H9 (cell line): ENCODE measurements at regions not wholly inside any gene's neighbourhood (a gene's known extent, or its start where the extent isn't known, plus 50 kb on each side); places are given as distances from the start of the nearest gene placed in this dataset.

ENCODE experiments used
- DNase-seq: peaks from one replicate; pipeline ENCODE4 v3.0.0-alpha.2; 2017
- H2AFZ ChIP-seq: one replicate; pipeline ENCODE4 v1.6.1; 2013; ENCODE audit warnings: mild to moderate bottlenecking, low read length, control low read depth, moderate library complexity
- H2AK5ac ChIP-seq: 2 replicates; pipeline ENCODE4 v1.6.1; 2013; ENCODE audit warnings: low read length, control low read depth, mixed read lengths; ENCODE audit not compliant: insufficient read length
- H2BK120ac ChIP-seq: one replicate; pipeline ENCODE4 v1.6.1; 2013; ENCODE audit warnings: low read depth, mild to moderate bottlenecking, low read length, control low read depth, inconsistent platforms; ENCODE audit not compliant: poor library complexity, severe bottlenecking
- H2BK12ac ChIP-seq: 2 replicates; pipeline ENCODE4 v1.6.1; 2013; ENCODE audit warnings: low read length, control low read depth, mixed read lengths, low read depth; ENCODE audit not compliant: insufficient read length
- H2BK15ac ChIP-seq: 2 replicates; pipeline ENCODE4 v1.6.1; 2013; ENCODE audit warnings: low read depth, low read length, control low read depth
- H2BK20ac ChIP-seq: one replicate; pipeline ENCODE4 v1.6.1; 2013; ENCODE audit warnings: low read depth, mild to moderate bottlenecking, low read length, control low read depth, inconsistent platforms; ENCODE audit not compliant: poor library complexity, severe bottlenecking
- H2BK5ac ChIP-seq: 2 replicates; pipeline ENCODE4 v1.6.1; 2013; ENCODE audit warnings: low read length, control low read depth, mixed read lengths; ENCODE audit not compliant: insufficient read length
- H3K14ac ChIP-seq: 2 replicates; pipeline ENCODE4 v1.6.1; 2013; ENCODE audit warnings: low read length, control low read depth; ENCODE audit not compliant: insufficient read depth
- H3K18ac ChIP-seq: 2 replicates; pipeline ENCODE4 v1.6.1; 2013; ENCODE audit warnings: low read depth, mild to moderate bottlenecking, mixed read lengths, low read length, control low read depth; ENCODE audit not compliant: insufficient read length
- H3K23ac ChIP-seq: 2 replicates; pipeline ENCODE4 v1.6.1; 2013; ENCODE audit warnings: low read length, control low read depth, mixed read lengths, low read depth; ENCODE audit not compliant: insufficient read length
- H3K23me2 ChIP-seq: 2 replicates; pipeline ENCODE4 v1.6.1; 2013; ENCODE audit warnings: low read depth, mild to moderate bottlenecking, mixed read lengths, low read length, control low read depth; ENCODE audit not compliant: insufficient read length, poor library complexity, severe bottlenecking
- H3K27ac ChIP-seq: 2 replicates; pipeline ENCODE4 v1.5.1; 2013; ENCODE audit warnings: low read length, control low read depth, mixed read lengths, low read depth; ENCODE audit not compliant: insufficient read length
- H3K27me3 ChIP-seq: 2 replicates; pipeline ENCODE4 v1.6.1; 2013; ENCODE audit warnings: low read length, control low read depth, inconsistent platforms; ENCODE audit not compliant: insufficient read depth
- H3K4ac ChIP-seq: 2 replicates; pipeline ENCODE4 v1.6.1; 2013; ENCODE audit warnings: low read depth, mild to moderate bottlenecking, control low read depth, inconsistent platforms, low read length, moderate library complexity
- H3K4me1 ChIP-seq: 2 replicates; pipeline ENCODE4 v1.6.1; 2013; ENCODE audit warnings: low read length, control low read depth, inconsistent platforms; ENCODE audit not compliant: insufficient read depth
- H3K4me2 ChIP-seq: 2 replicates; pipeline ENCODE4 v1.6.1; 2013; ENCODE audit warnings: low read length, control low read depth, mixed read lengths; ENCODE audit not compliant: insufficient read length, insufficient read depth
- H3K56ac ChIP-seq: 2 replicates; pipeline ENCODE4 v1.6.1; 2013; ENCODE audit warnings: low read depth, mild to moderate bottlenecking, mixed read lengths, low read length, control low read depth; ENCODE audit not compliant: insufficient read length
- H3K79me1 ChIP-seq: 2 replicates; pipeline ENCODE4 v1.6.1; 2013; ENCODE audit warnings: low read depth, mild to moderate bottlenecking, moderate library complexity, low read length, control low read depth, inconsistent platforms; ENCODE audit not compliant: insufficient read depth, poor library complexity, severe bottlenecking
- H3K79me2 ChIP-seq: 2 replicates; pipeline ENCODE4 v1.6.1; 2013; ENCODE audit warnings: low read length, control low read depth, inconsistent platforms; ENCODE audit not compliant: insufficient read depth
- H3K9ac ChIP-seq: 2 replicates; pipeline ENCODE4 v1.6.1; 2013; ENCODE audit warnings: low read length, control low read depth, mixed read lengths; ENCODE audit not compliant: insufficient read length; ENCODE audit errors: extremely low read depth
- H3K9me3 ChIP-seq: one replicate; pipeline ENCODE4 v1.6.1; 2013; ENCODE audit warnings: low read depth, low read length, inconsistent platforms; ENCODE audit not compliant: control insufficient read depth
- H3T11ph ChIP-seq: one replicate; pipeline ENCODE4 v1.6.1; 2013; ENCODE audit warnings: mild to moderate bottlenecking, low read length, control low read depth, inconsistent platforms
- H4K20me1 ChIP-seq: one replicate; pipeline ENCODE4 v1.6.1; 2013; ENCODE audit not compliant: control insufficient read depth, insufficient read length, insufficient read depth
- H4K5ac ChIP-seq: 2 replicates; pipeline ENCODE4 v1.6.1; 2013; ENCODE audit warnings: low read depth, mild to moderate bottlenecking, mixed read lengths, low read length, control low read depth; ENCODE audit not compliant: insufficient read length
- H4K8ac ChIP-seq: replicated peaks from 2 replicates; pipeline ENCODE4 v1.6.1; 2013; ENCODE audit warnings: low read length, control low read depth, mixed read lengths, low read depth; ENCODE audit not compliant: insufficient read length
- H4K91ac ChIP-seq: 2 replicates; pipeline ENCODE4 v1.6.1; 2013; ENCODE audit warnings: low read depth, mild to moderate bottlenecking, moderate library complexity, mixed read lengths, low read length, control low read depth; ENCODE audit not compliant: insufficient read length
- H3K27ac Mint-ChIP-seq, 3 experiments: 2 replicates in 2 of 3; 3 replicates in 1 of 3; pipeline ENCODE4 v1.8.0; 2020 to 2021; ENCODE audit warnings: mixed read lengths in 3 of 3, mild to moderate bottlenecking in 1 of 3, moderate library complexity in 1 of 3
- H3K27me3 Mint-ChIP-seq: 2 replicates; pipeline ENCODE4 v1.8.0; 2021; ENCODE audit warnings: low read depth, mild to moderate bottlenecking, moderate library complexity, mixed read lengths
- H3K36me3 Mint-ChIP-seq, 3 experiments: 2 replicates in 2 of 3; 3 replicates in 1 of 3; pipeline ENCODE4 v1.8.0; 2020 to 2021; ENCODE audit warnings: low read depth in 3 of 3, mixed read lengths in 3 of 3; ENCODE audit not compliant: insufficient read depth in 1 of 3
- H3K4me1 Mint-ChIP-seq, 2 experiments: 2 replicates each; pipeline ENCODE4 v1.8.0; 2020; ENCODE audit warnings: mixed read lengths in 2 of 2
- H3K4me3 Mint-ChIP-seq, 2 experiments: 2 replicates in 1 of 2; 3 replicates in 1 of 2; pipeline ENCODE4 v1.8.0; 2020 to 2021; ENCODE audit warnings: mild to moderate bottlenecking in 2 of 2, mixed read lengths in 2 of 2, moderate library complexity in 1 of 2
- H3K9me3 Mint-ChIP-seq, 2 experiments: 2 replicates in 1 of 2; 3 replicates in 1 of 2; pipeline ENCODE4 v1.8.0; 2020; ENCODE audit warnings: mild to moderate bottlenecking in 2 of 2, mixed read lengths in 2 of 2, moderate library complexity in 1 of 2
- WGBS: extraction: QIAGEN DNeasy Blood & Tissue Kit; methylation state at CpG from one replicate; pipeline ENCODE4 v1.1.7; 2013; ENCODE audit warnings: missing lambda C conversion rate, low lambda C conversion rate, mixed read lengths; ENCODE audit not compliant: insufficient read length; ENCODE audit errors: extremely low coverage; 5-methylcytosine and 5-hydroxymethylcytosine counted together
- TF ChIP-seq, protein P1 (sequence below): fragments of 200-600 bp; sonication (generic); conservative IDR thresholded peaks from 3 replicates; pipeline ENCODE4 v1.8.0; 2021; ENCODE audit warnings: antibody characterized with exemption, mild to moderate bottlenecking

DNA sequence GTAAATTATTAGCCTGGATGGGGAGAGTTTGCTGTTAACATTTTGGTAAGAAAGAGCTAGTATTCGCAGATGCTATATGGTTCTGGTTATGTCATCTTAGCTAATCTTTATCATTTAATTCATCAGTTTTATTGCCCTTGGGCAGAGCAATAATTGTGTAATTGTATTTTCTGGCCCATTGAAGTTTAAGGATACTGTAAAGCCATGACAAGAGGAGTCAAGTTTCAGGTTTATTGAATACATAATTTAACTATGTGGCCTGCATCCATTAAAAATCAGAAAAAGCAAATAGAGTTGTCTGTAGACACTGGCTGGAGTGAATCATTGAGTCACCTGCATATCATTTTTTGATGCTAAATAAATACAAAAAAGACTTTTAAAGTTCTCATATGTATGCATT lies 255.8 kb downstream of the PRELID2 start:
- WGBS = no CpG with 5 or more reads among the region's 1 CpG
- no peaks in the 10 kb centered on the region for H3K79me1 ChIP-seq
- no peaks in the 10 kb centered on the region; a peak in 2 of 5 replicates for H3K9me3 Mint-ChIP-seq
- no peaks in the 10 kb centered on the region for H3K27me3 Mint-ChIP-seq
- H4K91ac ChIP-seq = no peak overlapping the region
- no peak overlapping the region for H2BK15ac ChIP-seq
- DNase-seq = no peak
- H3K23ac ChIP-seq = no peak overlapping the region
- TF ChIP-seq, protein P1, sequence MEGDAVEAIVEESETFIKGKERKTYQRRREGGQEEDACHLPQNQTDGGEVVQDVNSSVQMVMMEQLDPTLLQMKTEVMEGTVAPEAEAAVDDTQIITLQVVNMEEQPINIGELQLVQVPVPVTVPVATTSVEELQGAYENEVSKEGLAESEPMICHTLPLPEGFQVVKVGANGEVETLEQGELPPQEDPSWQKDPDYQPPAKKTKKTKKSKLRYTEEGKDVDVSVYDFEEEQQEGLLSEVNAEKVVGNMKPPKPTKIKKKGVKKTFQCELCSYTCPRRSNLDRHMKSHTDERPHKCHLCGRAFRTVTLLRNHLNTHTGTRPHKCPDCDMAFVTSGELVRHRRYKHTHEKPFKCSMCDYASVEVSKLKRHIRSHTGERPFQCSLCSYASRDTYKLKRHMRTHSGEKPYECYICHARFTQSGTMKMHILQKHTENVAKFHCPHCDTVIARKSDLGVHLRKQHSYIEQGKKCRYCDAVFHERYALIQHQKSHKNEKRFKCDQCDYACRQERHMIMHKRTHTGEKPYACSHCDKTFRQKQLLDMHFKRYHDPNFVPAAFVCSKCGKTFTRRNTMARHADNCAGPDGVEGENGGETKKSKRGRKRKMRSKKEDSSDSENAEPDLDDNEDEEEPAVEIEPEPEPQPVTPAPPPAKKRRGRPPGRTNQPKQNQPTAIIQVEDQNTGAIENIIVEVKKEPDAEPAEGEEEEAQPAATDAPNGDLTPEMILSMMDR = no peak
- no peak overlapping the region for H3K4ac ChIP-seq
- no peak overlapping the region for H2BK12ac ChIP-seq
- no peaks in the 10 kb centered on the region for H3K79me2 ChIP-seq
- H3K14ac ChIP-seq = no peak overlapping the region
- H3K9me3 ChIP-seq = no peaks in the 10 kb centered on the region
- no peak overlapping the region for H2AFZ ChIP-seq
- H3K56ac ChIP-seq = no peak overlapping the region
- H3T11ph ChIP-seq = no peak overlapping the region
- H3K27ac ChIP-seq = no peak overlapping the region
- H2AK5ac ChIP-seq = no peak overlapping the region
- no peak overlapping the region for H3K27ac Mint-ChIP-seq
- H3K36me3 Mint-ChIP-seq = no peaks in the 10 kb centered on the region; a peak in 2 of 7 replicates
- no peak overlapping the region for H3K9ac ChIP-seq
- H4K5ac ChIP-seq = no peak overlapping the region
- H3K23me2 ChIP-seq = no peaks in the 10 kb centered on the region
- H2BK20ac ChIP-seq = no peak overlapping the region
- H3K4me2 ChIP-seq = no peak overlapping the region
- no peak overlapping the region for H3K4me3 Mint-ChIP-seq
- no peaks in the 10 kb centered on the region for H3K4me1 ChIP-seq
- H2BK5ac ChIP-seq = no peak overlapping the region
- H3K4me1 Mint-ChIP-seq = peaks cover 3 to 6% of the 10 kb centered on the region in 2 experiments
- H2BK120ac ChIP-seq = no peak overlapping the region
- H4K20me1 ChIP-seq = no peaks in the 10 kb centered on the region
- no peak overlapping the region for H4K8ac ChIP-seq
- H3K27me3 ChIP-seq = no peaks in the 10 kb centered on the region
- no peak overlapping the region for H3K18ac ChIP-seq
